HUDEP-2 (cell line): ENCODE measurements at regions not wholly inside any gene's neighbourhood (a gene's known extent, or its start where the extent isn't known, plus 50 kb on each side); places are given as distances from the start of the nearest gene placed in this dataset.

Experiments used
- DNase-seq, 76 experiments: peaks; one replicate each; lab custom pipeline; 2025; ENCODE audit not compliant: unreplicated experiment in 76 of 76; lab: John Stamatoyannopoulos, UW

DNA sequence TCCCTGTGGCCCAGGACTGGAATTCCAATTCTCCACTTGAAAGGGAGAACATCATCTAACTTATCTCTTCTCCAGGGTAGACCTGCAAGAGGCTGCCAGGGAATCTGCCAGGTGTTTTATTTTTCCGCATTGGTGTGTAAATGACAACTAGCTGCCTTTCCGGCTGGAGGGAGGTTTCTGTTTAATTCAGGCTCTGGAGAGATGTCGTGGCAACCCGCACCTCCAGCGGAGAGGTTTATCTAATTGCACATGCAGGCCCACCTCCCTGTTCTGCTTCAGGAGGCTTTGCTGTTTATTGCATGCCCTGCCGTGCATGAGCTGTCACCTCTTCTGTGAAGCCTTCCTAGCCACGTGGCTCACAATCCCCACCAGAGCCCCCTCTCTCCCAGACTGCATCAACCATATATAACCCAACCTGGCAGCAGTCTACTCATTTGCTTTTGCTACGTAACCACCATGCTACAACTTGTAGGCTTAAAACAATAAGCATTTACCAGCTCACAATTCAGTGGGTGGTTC lies 151.6 kb downstream of the C1orf94 start:
- DNase-seq: no peak

DNA sequence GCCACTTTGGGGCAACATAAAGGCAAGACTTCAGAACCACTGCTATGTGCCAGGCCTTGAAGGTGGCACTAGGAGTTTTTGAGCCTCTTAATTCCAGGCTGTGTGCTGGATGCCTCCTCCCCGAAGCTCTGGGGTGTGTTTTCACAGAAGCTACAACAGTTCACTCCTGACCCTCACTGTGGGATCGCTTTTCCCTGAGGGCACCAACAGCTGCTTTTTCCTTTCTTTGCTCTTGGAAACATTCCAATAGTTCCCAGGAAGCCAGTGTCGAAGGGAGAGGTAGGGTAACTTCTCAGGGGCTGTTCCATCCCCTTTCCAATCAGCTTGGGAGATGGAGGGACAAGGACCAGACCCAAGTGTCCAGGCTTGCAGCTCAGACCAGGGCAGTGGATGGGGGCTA lies 153.4 kb downstream of the C1orf94 start:
- DNase-seq: no peak

GRCh38 chr1:34331020-34331926 lies 154.6 kb downstream of the C1orf94 start:
- no peak for DNase-seq

- no peak for DNase-seq
Measured at GRCh38 chr1:34332996-34333395, 156.3 kb downstream of the C1orf94 start.

DNA sequence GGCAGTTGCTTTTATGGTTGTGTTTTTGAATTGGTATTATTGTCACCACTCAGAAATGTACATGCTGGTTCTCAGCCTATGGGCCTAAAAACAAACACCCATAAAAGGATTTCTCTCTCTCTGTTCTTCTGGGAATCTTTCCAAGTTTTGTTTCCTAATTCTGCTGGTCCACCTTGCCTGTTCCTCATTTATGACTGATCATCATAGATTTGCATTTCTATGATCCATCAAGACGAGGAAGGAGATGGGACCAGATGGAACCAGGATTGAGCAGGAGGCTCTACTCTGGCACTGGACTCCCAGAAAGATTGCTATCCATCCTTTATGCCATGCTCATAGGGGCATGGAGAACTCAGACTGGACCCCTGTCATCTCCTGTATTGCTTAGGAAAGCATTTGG lies 162.2 kb downstream of the C1orf94 start:
- DNase-seq: no peak

DNA sequence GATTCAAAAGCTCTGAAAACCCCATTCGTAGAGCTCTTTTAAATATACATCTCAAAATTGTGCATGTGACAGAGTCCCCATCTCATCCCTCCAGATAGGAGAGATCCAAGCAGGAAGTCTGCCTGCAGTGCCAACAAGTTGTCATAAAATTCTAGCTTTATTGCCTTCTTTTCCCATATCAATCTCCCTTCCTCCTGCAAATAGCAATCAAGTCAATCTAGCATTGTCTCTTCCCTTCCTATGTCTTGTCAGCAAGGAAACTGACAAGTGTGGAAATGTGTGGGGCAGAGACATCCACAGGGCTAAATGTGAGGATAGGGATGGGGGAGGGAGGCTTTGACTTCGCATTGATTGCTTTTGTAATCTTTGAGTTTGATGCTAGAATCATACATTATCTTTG lies 165.2 kb downstream of the C1orf94 start:
- DNase-seq: no peak

GRCh38 chr1:34342334-34342733 lies 165.6 kb downstream of the C1orf94 start:
- DNase-seq: no peak

GRCh38 chr1:34346128-34346527 lies 169.4 kb downstream of the C1orf94 start:
- no peak for DNase-seq

DNA sequence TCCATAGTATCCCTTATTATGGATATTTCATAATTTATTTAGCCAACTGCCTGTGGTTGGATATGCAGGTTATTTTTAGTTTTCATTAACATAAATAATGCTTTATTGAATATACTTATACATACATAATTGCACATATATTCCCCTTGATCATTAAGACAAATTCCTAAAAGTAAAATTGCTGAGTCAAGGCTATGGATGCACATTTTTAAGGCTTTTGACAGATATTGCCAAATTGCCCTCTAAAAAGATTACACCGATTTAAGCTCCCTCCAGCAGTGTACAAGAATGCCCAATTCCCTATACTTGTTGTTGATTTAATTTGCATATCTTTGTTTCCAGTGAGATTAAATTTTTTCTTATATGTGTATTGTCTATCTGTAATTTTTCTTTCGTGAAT lies 176.7 kb downstream of the C1orf94 start:
- DNase-seq: no peak

- DNase-seq: no peak
Measured at GRCh38 chr1:34354367-34354766, 177.7 kb downstream of the C1orf94 start.

GRCh38 chr1:34356853-34357252 lies 180.1 kb downstream of the C1orf94 start:
- no peak for DNase-seq

- no peak for DNase-seq
Measured at GRCh38 chr1:34358636-34359035, 181.9 kb downstream of the C1orf94 start.

- DNase-seq: no peak
Measured at GRCh38 chr1:34359411-34359810, 182.7 kb downstream of the C1orf94 start.

- DNase-seq: no peak
Measured at GRCh38 chr1:34360574-34360973, 183.9 kb downstream of the C1orf94 start.

DNA sequence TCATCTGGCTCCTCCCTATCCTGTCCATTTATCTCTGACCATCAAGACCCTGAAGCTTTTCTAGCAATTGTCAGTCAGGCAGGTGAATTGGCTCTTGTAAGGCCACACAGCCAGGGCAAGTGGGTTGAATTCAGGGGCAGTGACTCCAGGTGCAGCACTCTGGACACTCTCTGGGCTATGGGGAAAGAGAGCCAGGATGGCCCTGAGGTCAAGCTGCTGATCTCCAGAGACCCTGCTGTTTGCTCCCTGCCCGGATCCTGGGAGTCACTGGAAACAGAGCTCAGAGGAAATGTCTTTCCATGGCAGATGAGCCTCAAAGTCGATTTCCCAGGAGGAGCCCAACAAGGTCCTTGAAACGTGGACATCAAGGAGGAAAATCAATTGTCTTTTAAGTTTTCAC lies 184.4 kb downstream of the C1orf94 start:
- DNase-seq: no peak

GRCh38 chr1:34361781-34362357 lies 185.2 kb downstream of the C1orf94 start:
- no peak for DNase-seq

GRCh38 chr1:34362949-34363348 lies 186.2 kb downstream of the C1orf94 start:
- DNase-seq: no peak

GRCh38 chr1:34363447-34363846 lies 186.7 kb downstream of the C1orf94 start:
- DNase-seq: no peak

- DNase-seq: no peak
Measured at GRCh38 chr1:34363915-34364314, 187.2 kb downstream of the C1orf94 start.

DNA sequence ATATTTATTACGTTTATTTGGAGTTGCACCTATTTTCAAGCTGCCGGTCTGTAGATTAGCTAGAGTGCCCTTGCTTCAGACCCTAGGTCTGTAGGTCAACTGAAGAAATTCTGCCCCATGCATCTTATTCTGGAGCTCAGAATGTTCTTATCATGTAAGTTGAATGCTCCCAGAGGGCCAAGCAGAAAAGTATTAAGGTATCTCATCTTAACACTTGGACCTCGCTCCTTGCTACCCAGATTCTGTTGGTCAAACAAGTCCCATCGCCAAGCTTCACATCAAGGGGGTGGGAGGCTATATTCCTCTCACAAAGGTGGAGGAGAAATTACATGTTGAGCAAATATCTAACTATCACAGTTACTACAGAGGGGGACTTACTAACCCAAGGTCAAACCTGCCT lies 187.7 kb downstream of the C1orf94 start:
- DNase-seq: no peak

GRCh38 chr1:34365295-34365694 lies 188.6 kb downstream of the C1orf94 start:
- no peak for DNase-seq
